HCEC 1CT (cell line): ENCODE measurements at regions not wholly inside any gene's neighbourhood (a gene's known extent, or its start where the extent isn't known, plus 50 kb on each side); places are given as distances from the start of the nearest gene placed in this dataset.

Experiments
- DNase-seq: peaks from one replicate; pipeline ENCODE4 v3.0.0-alpha.2; 2017

GRCh38 chr5:125834438-125835115 is 588.6 kb upstream of the GRAMD2B start:
- no peak for DNase-seq

GRCh38 chr5:125835293-125836172 is 587.7 kb upstream of the GRAMD2B start:
- no peak for DNase-seq

- no peak for DNase-seq
These were observed 587.0 kb upstream of the GRAMD2B start for GRCh38 chr5:125836256-125836655.

GRCh38 chr5:125837866-125838265 is 585.3 kb upstream of the GRAMD2B start:
- no peak for DNase-seq

- no peak for DNase-seq
These were observed 575.6 kb upstream of the GRAMD2B start for GRCh38 chr5:125847561-125847960.

GRCh38 chr5:125848751-125849150 is 574.5 kb upstream of the GRAMD2B start:
- no peak for DNase-seq

- no peak for DNase-seq
These were observed 566.3 kb upstream of the GRAMD2B start for GRCh38 chr5:125856949-125857348.

- no peak for DNase-seq
These were observed 559.6 kb upstream of the GRAMD2B start for GRCh38 chr5:125863579-125863978.

- DNase-seq, result peak; percentile 64
These were observed 557.9 kb upstream of the GRAMD2B start for GRCh38 chr5:125865166-125865815.

- DNase-seq, result peak; percentile 13
These were observed 555.2 kb upstream of the GRAMD2B start for GRCh38 chr5:125868036-125868435.

- DNase-seq, result peak; percentile 69
These were observed 553.0 kb upstream of the GRAMD2B start for GRCh38 chr5:125870256-125870655.

GRCh38 chr5:125874057-125874456 is 549.2 kb upstream of the GRAMD2B start:
- peak; percentile 19 for DNase-seq

- DNase-seq, result no peak
These were observed 548.5 kb upstream of the GRAMD2B start for GRCh38 chr5:125874717-125875116.

- DNase-seq, result no peak
These were observed 546.0 kb upstream of the GRAMD2B start for GRCh38 chr5:125877248-125877647.

GRCh38 chr5:125882061-125882460 is 541.1 kb upstream of the GRAMD2B start:
- DNase-seq, result no peak

- DNase-seq, result no peak
These were observed 540.0 kb upstream of the GRAMD2B start for GRCh38 chr5:125883223-125883622.

GRCh38 chr5:125888358-125888757 is 534.9 kb upstream of the GRAMD2B start:
- no peak for DNase-seq

GRCh38 chr5:125890511-125890931 is 532.7 kb upstream of the GRAMD2B start:
- no peak for DNase-seq

GRCh38 chr5:125891061-125891725 is 532.0 kb upstream of the GRAMD2B start:
- DNase-seq, result no peak

GRCh38 chr5:125894383-125894782 is 528.8 kb upstream of the GRAMD2B start:
- no peak for DNase-seq

- no peak for DNase-seq
These were observed 526.8 kb upstream of the GRAMD2B start for GRCh38 chr5:125896368-125896767.

- no peak for DNase-seq
These were observed 526.1 kb upstream of the GRAMD2B start for GRCh38 chr5:125897089-125897488.

GRCh38 chr5:125898851-125899405 is 524.3 kb upstream of the GRAMD2B start:
- no peak for DNase-seq
